H9 (cell line): ENCODE measurements at regions not wholly inside any gene's neighbourhood (a gene's known extent, or its start where the extent isn't known, plus 50 kb on each side); places are given as distances from the start of the nearest gene placed in this dataset.

Experiments
- DNase-seq: peaks from one replicate; pipeline ENCODE4 v3.0.0-alpha.2; 2017
- H2AFZ ChIP-seq: one replicate; pipeline ENCODE4 v1.6.1; 2013; ENCODE audit warnings: mild to moderate bottlenecking, low read length, control low read depth, moderate library complexity
- H2AK5ac ChIP-seq: 2 replicates; pipeline ENCODE4 v1.6.1; 2013; ENCODE audit warnings: low read length, control low read depth, mixed read lengths; ENCODE audit not compliant: insufficient read length
- H2BK120ac ChIP-seq: one replicate; pipeline ENCODE4 v1.6.1; 2013; ENCODE audit warnings: low read depth, mild to moderate bottlenecking, low read length, control low read depth, inconsistent platforms; ENCODE audit not compliant: poor library complexity, severe bottlenecking
- H2BK12ac ChIP-seq: 2 replicates; pipeline ENCODE4 v1.6.1; 2013; ENCODE audit warnings: low read length, control low read depth, mixed read lengths, low read depth; ENCODE audit not compliant: insufficient read length
- H2BK15ac ChIP-seq: 2 replicates; pipeline ENCODE4 v1.6.1; 2013; ENCODE audit warnings: low read depth, low read length, control low read depth
- H2BK20ac ChIP-seq: one replicate; pipeline ENCODE4 v1.6.1; 2013; ENCODE audit warnings: low read depth, mild to moderate bottlenecking, low read length, control low read depth, inconsistent platforms; ENCODE audit not compliant: poor library complexity, severe bottlenecking
- H2BK5ac ChIP-seq: 2 replicates; pipeline ENCODE4 v1.6.1; 2013; ENCODE audit warnings: low read length, control low read depth, mixed read lengths; ENCODE audit not compliant: insufficient read length
- H3K14ac ChIP-seq: 2 replicates; pipeline ENCODE4 v1.6.1; 2013; ENCODE audit warnings: low read length, control low read depth; ENCODE audit not compliant: insufficient read depth
- H3K18ac ChIP-seq: 2 replicates; pipeline ENCODE4 v1.6.1; 2013; ENCODE audit warnings: low read depth, mild to moderate bottlenecking, mixed read lengths, low read length, control low read depth; ENCODE audit not compliant: insufficient read length
- H3K23ac ChIP-seq: 2 replicates; pipeline ENCODE4 v1.6.1; 2013; ENCODE audit warnings: low read length, control low read depth, mixed read lengths, low read depth; ENCODE audit not compliant: insufficient read length
- H3K23me2 ChIP-seq: 2 replicates; pipeline ENCODE4 v1.6.1; 2013; ENCODE audit warnings: low read depth, mild to moderate bottlenecking, mixed read lengths, low read length, control low read depth; ENCODE audit not compliant: insufficient read length, poor library complexity, severe bottlenecking
- H3K27ac ChIP-seq: 2 replicates; pipeline ENCODE4 v1.5.1; 2013; ENCODE audit warnings: low read length, control low read depth, mixed read lengths, low read depth; ENCODE audit not compliant: insufficient read length
- H3K27me3 ChIP-seq: 2 replicates; pipeline ENCODE4 v1.6.1; 2013; ENCODE audit warnings: low read length, control low read depth, inconsistent platforms; ENCODE audit not compliant: insufficient read depth
- H3K4ac ChIP-seq: 2 replicates; pipeline ENCODE4 v1.6.1; 2013; ENCODE audit warnings: low read depth, mild to moderate bottlenecking, control low read depth, inconsistent platforms, low read length, moderate library complexity
- H3K4me1 ChIP-seq: 2 replicates; pipeline ENCODE4 v1.6.1; 2013; ENCODE audit warnings: low read length, control low read depth, inconsistent platforms; ENCODE audit not compliant: insufficient read depth
- H3K4me2 ChIP-seq: 2 replicates; pipeline ENCODE4 v1.6.1; 2013; ENCODE audit warnings: low read length, control low read depth, mixed read lengths; ENCODE audit not compliant: insufficient read length, insufficient read depth
- H3K56ac ChIP-seq: 2 replicates; pipeline ENCODE4 v1.6.1; 2013; ENCODE audit warnings: low read depth, mild to moderate bottlenecking, mixed read lengths, low read length, control low read depth; ENCODE audit not compliant: insufficient read length
- H3K79me1 ChIP-seq: 2 replicates; pipeline ENCODE4 v1.6.1; 2013; ENCODE audit warnings: low read depth, mild to moderate bottlenecking, moderate library complexity, low read length, control low read depth, inconsistent platforms; ENCODE audit not compliant: insufficient read depth, poor library complexity, severe bottlenecking
- H3K79me2 ChIP-seq: 2 replicates; pipeline ENCODE4 v1.6.1; 2013; ENCODE audit warnings: low read length, control low read depth, inconsistent platforms; ENCODE audit not compliant: insufficient read depth
- H3K9ac ChIP-seq: 2 replicates; pipeline ENCODE4 v1.6.1; 2013; ENCODE audit warnings: low read length, control low read depth, mixed read lengths; ENCODE audit not compliant: insufficient read length; ENCODE audit errors: extremely low read depth
- H3K9me3 ChIP-seq: one replicate; pipeline ENCODE4 v1.6.1; 2013; ENCODE audit warnings: low read depth, low read length, inconsistent platforms; ENCODE audit not compliant: control insufficient read depth
- H3T11ph ChIP-seq: one replicate; pipeline ENCODE4 v1.6.1; 2013; ENCODE audit warnings: mild to moderate bottlenecking, low read length, control low read depth, inconsistent platforms
- H4K20me1 ChIP-seq: one replicate; pipeline ENCODE4 v1.6.1; 2013; ENCODE audit not compliant: control insufficient read depth, insufficient read length, insufficient read depth
- H4K5ac ChIP-seq: 2 replicates; pipeline ENCODE4 v1.6.1; 2013; ENCODE audit warnings: low read depth, mild to moderate bottlenecking, mixed read lengths, low read length, control low read depth; ENCODE audit not compliant: insufficient read length
- H4K8ac ChIP-seq: replicated peaks from 2 replicates; pipeline ENCODE4 v1.6.1; 2013; ENCODE audit warnings: low read length, control low read depth, mixed read lengths, low read depth; ENCODE audit not compliant: insufficient read length
- H4K91ac ChIP-seq: 2 replicates; pipeline ENCODE4 v1.6.1; 2013; ENCODE audit warnings: low read depth, mild to moderate bottlenecking, moderate library complexity, mixed read lengths, low read length, control low read depth; ENCODE audit not compliant: insufficient read length
- H3K27ac Mint-ChIP-seq, 3 experiments: 2 replicates in 2 of 3; 3 replicates in 1 of 3; pipeline ENCODE4 v1.8.0; 2020 to 2021; ENCODE audit warnings: mixed read lengths in 3 of 3, mild to moderate bottlenecking in 1 of 3, moderate library complexity in 1 of 3
- H3K27me3 Mint-ChIP-seq: 2 replicates; pipeline ENCODE4 v1.8.0; 2021; ENCODE audit warnings: low read depth, mild to moderate bottlenecking, moderate library complexity, mixed read lengths
- H3K36me3 Mint-ChIP-seq, 3 experiments: 2 replicates in 2 of 3; 3 replicates in 1 of 3; pipeline ENCODE4 v1.8.0; 2020 to 2021; ENCODE audit warnings: low read depth in 3 of 3, mixed read lengths in 3 of 3; ENCODE audit not compliant: insufficient read depth in 1 of 3
- H3K4me1 Mint-ChIP-seq, 2 experiments: 2 replicates each; pipeline ENCODE4 v1.8.0; 2020; ENCODE audit warnings: mixed read lengths in 2 of 2
- H3K4me3 Mint-ChIP-seq, 2 experiments: 2 replicates in 1 of 2; 3 replicates in 1 of 2; pipeline ENCODE4 v1.8.0; 2020 to 2021; ENCODE audit warnings: mild to moderate bottlenecking in 2 of 2, mixed read lengths in 2 of 2, moderate library complexity in 1 of 2
- H3K9me3 Mint-ChIP-seq, 2 experiments: 2 replicates in 1 of 2; 3 replicates in 1 of 2; pipeline ENCODE4 v1.8.0; 2020; ENCODE audit warnings: mild to moderate bottlenecking in 2 of 2, mixed read lengths in 2 of 2, moderate library complexity in 1 of 2
- WGBS: extraction: QIAGEN DNeasy Blood & Tissue Kit; methylation state at CpG from one replicate; pipeline ENCODE4 v1.1.7; 2013; ENCODE audit warnings: missing lambda C conversion rate, low lambda C conversion rate, mixed read lengths; ENCODE audit not compliant: insufficient read length; ENCODE audit errors: extremely low coverage; 5-methylcytosine and 5-hydroxymethylcytosine counted together
- TF ChIP-seq, protein P1 (sequence below): fragments of 200-600 bp; sonication (generic); conservative IDR thresholded peaks from 3 replicates; pipeline ENCODE4 v1.8.0; 2021; ENCODE audit warnings: antibody characterized with exemption, mild to moderate bottlenecking

- Histone ChIP-seq H3K14ac (no peak overlapping the region), H4K5ac (no peak overlapping the region), H3K23ac (no peak overlapping the region), H2BK20ac (no peak overlapping the region), H3K27ac (no peak overlapping the region), H3K27me3 (no peaks in the 10 kb centered on the region), H3K23me2 (no peaks in the 10 kb centered on the region), H3K9me3 (no peaks in the 10 kb centered on the region), H2BK5ac (no peak overlapping the region), H4K8ac (no peak overlapping the region), H2AK5ac (no peak overlapping the region), H3K79me2 (no peaks in the 10 kb centered on the region), H3K4me1 (no peaks in the 10 kb centered on the region), H3K9ac (no peak overlapping the region), H3T11ph (no peak overlapping the region), H3K4me2 (no peak overlapping the region), H3K18ac (no peak overlapping the region), H2AFZ (no peak overlapping the region), H3K79me1 (no peaks in the 10 kb centered on the region), H2BK120ac (no peak overlapping the region), H4K91ac (no peak overlapping the region), H2BK12ac (no peak overlapping the region), H2BK15ac (no peak overlapping the region), H3K56ac (no peak overlapping the region), H3K4ac (no peak overlapping the region), H4K20me1 (no peaks in the 10 kb centered on the region)
- TF ChIP-seq, protein P1, sequence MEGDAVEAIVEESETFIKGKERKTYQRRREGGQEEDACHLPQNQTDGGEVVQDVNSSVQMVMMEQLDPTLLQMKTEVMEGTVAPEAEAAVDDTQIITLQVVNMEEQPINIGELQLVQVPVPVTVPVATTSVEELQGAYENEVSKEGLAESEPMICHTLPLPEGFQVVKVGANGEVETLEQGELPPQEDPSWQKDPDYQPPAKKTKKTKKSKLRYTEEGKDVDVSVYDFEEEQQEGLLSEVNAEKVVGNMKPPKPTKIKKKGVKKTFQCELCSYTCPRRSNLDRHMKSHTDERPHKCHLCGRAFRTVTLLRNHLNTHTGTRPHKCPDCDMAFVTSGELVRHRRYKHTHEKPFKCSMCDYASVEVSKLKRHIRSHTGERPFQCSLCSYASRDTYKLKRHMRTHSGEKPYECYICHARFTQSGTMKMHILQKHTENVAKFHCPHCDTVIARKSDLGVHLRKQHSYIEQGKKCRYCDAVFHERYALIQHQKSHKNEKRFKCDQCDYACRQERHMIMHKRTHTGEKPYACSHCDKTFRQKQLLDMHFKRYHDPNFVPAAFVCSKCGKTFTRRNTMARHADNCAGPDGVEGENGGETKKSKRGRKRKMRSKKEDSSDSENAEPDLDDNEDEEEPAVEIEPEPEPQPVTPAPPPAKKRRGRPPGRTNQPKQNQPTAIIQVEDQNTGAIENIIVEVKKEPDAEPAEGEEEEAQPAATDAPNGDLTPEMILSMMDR, result no peak
- Mint-ChIP-seq H3K27me3 (no peaks in the 10 kb centered on the region), H3K4me1 (no peaks in the 10 kb centered on the region), H3K4me3 (no peak overlapping the region), H3K36me3 (no peaks in the 10 kb centered on the region; a peak in 1 of 7 replicates), H3K9me3 (no peaks in the 10 kb centered on the region), H3K27ac (no peak overlapping the region; a peak in 1 of 7 replicates)
- DNase-seq, result no peak
- no CpG with 5 or more reads among the region's 3 CpGs for WGBS
These were observed 833.3 kb upstream of the LRRN3 start for GRCh38 chr7:110257673-110258072.
